GM13977 (cell line): ENCODE measurements at regions not wholly inside any gene's neighbourhood (a gene's known extent, or its start where the extent isn't known, plus 50 kb on each side); places are given as distances from the start of the nearest gene placed in this dataset.

Experiments used
- DNase-seq: peaks from one replicate; pipeline ENCODE4 v3.0.0; 2012; ENCODE audit warnings: low spot score
- in situ Hi-C: fragments of 300-500 bp; cut with MboI; formaldehyde crosslinking; loops from one replicate; pipeline ENCODE4 v1.12.0; 2022; ENCODE audit warnings: low sequenced_read_pairs, low pct_unique_long_range_greater_than_20kb, mixed read lengths, inconsistent platforms; ENCODE audit not compliant: unreplicated experiment
- TF ChIP-seq, protein P1 (sequence below): IDR thresholded peaks from 2 replicates; pipeline ENCODE4 v1.5.1; 2012; ENCODE audit warnings: mild to moderate bottlenecking, control low read depth; ENCODE audit not compliant: insufficient read depth; ENCODE audit errors: extremely low read depth, missing control alignments

DNA sequence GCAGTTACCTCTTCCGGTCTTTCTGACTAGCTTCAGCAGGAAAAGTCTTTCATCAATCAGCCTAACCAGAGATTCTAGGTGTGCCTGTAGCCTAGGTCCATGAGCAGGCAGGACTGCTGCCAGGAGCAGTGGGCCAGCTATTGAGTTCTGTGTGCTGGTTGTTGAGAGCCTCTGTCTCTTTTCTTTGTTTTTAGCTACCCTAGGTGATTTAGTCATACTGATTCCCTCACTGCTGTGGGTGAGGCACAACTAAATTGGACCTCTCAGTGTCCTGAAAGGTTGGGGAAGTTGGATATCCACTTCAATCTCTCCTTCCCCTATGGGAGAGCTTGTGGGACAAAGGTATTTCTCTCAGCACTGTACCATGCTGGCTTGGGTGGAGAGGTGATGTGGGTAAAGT, 354.9 kb downstream of the GPAT3 start:
- in situ Hi-C loops: no loop called here
- no peak for DNase-seq
- TF ChIP-seq, protein P1, sequence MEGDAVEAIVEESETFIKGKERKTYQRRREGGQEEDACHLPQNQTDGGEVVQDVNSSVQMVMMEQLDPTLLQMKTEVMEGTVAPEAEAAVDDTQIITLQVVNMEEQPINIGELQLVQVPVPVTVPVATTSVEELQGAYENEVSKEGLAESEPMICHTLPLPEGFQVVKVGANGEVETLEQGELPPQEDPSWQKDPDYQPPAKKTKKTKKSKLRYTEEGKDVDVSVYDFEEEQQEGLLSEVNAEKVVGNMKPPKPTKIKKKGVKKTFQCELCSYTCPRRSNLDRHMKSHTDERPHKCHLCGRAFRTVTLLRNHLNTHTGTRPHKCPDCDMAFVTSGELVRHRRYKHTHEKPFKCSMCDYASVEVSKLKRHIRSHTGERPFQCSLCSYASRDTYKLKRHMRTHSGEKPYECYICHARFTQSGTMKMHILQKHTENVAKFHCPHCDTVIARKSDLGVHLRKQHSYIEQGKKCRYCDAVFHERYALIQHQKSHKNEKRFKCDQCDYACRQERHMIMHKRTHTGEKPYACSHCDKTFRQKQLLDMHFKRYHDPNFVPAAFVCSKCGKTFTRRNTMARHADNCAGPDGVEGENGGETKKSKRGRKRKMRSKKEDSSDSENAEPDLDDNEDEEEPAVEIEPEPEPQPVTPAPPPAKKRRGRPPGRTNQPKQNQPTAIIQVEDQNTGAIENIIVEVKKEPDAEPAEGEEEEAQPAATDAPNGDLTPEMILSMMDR: no peak

DNA sequence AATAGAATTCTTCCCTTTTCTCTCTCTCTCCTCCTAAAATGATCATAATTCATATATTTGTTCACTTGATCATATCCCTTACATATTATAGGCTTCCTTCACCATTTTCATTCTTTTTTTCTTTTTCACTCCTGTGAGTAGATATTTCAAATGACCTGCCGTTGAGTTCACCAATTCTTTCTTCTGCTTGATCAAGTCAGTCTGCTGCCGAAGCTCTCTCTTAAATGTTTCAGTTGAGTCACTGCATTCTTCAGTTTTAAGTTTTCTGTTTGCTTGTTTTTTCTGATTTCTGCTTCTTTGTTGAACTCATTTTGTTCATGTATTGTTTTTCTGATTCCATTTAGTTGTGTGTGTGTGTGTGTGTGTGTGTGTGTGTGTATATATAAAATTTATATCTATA, 354.3 kb downstream of the GPAT3 start:
- DNase-seq: no peak
- in situ Hi-C loops: no loop called here
- TF ChIP-seq, protein P1: no peak

DNA sequence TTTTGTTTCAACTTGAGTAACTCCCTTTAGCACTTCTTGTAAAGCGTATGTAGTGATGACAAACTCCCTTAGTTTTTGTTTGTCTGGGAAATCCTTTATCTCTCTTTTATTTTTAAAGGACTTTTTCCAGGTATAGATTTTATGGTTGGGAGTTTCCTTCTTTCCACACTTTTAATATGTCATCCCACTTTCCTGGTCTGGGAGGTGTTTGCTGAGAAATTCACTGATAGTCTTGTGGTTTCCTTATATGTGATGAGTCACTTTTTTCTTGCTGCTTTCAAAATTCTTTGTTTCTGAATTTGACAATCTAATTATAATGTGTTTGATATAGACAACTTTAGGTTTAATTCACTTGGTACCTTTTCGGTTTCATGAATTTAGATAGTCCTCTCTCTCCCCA, 353.9 kb downstream of the GPAT3 start:
- in situ Hi-C loops: no loop called here
- no peak for DNase-seq
- TF ChIP-seq, protein P1: no peak

DNA sequence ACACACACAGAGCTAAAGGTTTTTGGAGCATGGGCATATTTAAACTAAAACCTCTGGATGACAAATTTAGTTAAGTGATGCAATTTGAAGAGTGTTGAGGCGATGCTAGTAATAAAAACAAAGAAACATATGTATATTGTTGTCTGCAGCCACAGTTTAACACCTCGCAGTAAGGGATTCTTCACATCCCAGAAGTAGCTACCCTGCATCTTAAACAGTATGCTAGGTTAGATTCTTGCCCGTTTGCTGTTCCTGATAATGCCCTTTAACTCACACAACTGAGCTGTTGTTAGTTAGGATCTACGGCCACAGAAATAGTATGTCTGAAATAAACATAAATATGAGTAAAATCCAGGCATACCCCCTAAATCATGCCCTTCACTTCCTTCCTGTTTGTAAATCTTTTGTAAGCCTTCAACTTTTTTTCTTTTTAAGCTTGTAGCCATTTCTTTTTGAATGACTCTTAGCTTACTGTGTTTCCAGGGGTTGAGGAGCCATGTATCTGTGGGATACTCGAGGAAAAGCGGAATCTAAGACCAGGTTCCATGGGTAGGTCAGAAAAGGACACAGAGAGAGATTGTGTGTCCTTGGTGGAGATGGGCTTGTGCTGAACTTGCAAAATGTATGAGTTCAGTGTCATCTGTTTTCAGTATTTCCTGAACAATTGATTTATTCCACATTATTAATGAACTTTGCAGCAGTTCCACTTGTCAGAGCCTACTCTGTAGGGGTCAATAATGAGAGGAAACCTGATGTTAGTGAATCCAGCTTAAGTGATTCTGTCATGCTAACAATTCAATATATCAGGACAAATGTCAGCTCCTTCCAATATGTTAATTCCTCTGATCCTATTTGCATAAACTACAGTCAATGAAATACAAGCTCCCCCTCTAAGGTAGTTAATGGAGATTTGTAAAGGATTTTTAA, 349.6 kb downstream of the GPAT3 start:
- in situ Hi-C loops: no loop called here
- DNase-seq: no peak
- TF ChIP-seq, protein P1: no peak

DNA sequence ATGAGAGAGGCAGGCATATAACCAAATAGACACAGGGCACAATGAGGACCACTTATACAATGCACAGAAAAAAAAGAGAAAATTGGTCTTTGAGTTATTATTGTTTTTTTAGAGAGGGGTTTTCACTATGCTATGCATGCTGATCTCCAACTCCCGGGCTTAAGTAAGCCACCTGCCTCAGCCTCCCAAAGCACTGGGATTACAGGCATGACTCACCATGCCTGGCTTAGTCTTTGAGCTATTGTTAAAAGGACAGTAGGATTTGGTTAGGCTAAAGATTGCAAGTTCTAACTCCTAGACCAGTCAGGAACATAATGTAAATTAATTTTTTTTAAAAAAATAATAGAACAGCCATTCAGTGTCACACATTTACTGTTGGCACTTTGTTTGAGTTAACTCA, 340.1 kb downstream of the GPAT3 start:
- TF ChIP-seq, protein P1: no peak
- in situ Hi-C loops: no loop called here
- no peak for DNase-seq

DNA sequence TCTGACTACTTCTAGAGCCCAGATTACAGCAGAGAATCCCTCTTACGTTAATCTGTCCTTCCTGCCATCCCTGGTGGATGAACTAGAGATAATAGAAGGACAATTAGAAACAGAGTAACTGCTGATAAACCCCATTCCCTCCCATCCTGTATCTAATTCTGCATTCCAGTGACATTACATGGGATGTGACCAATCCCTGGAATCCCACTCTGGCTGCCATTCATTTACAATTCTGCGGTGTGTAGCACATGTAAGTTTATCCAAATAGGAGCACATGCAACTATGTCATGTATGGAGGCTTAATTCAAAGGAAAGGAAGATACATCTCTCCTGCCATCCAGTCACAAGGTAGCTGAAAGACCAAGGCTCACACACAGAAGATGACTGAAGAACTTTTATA, 339.5 kb downstream of the GPAT3 start:
- in situ Hi-C loops: no loop called here
- TF ChIP-seq, protein P1: no peak
- no peak for DNase-seq
